ENCODE measurements at regions not wholly inside any gene's neighbourhood (a gene's known extent, or its start where the extent isn't known, plus 50 kb on each side); places are given as distances from the start of the nearest gene placed in this dataset.

- TF ChIP-seq CTCF (IDR thresholded peaks at IDR 0.05) (no peak), POLR2A (IDR thresholded peaks at IDR 0.05) (no peak)
Measured at GRCh38 chr2:19841918-19842693, 59.7 kb downstream of the TTC32 start.

Measured in adrenal gland (tissue), 5 donors.